Loucy (cell line): ENCODE measurements at regions not wholly inside any gene's neighbourhood (a gene's known extent, or its start where the extent isn't known, plus 50 kb on each side); places are given as distances from the start of the nearest gene placed in this dataset.

ENCODE experiments used
- H2AFZ ChIP-seq: fragments of 200-600 bp; sonication (generic); 2 replicates; pipeline ENCODE4 v1.6.0; 2016; ENCODE audit warnings: antibody characterized with exemption, mild to moderate bottlenecking, low read length, moderate library complexity
- H3F3A ChIP-seq: fragments of 200-600 bp; 2 replicates; pipeline ENCODE4 v1.6.0; 2016; ENCODE audit warnings: antibody characterized with exemption, low read depth, mild to moderate bottlenecking
- H3K27me3 ChIP-seq: fragments of 200-600 bp; sonication (generic); 2 replicates; pipeline ENCODE4 v1.6.1; 2014; ENCODE audit warnings: low read length, mild to moderate bottlenecking; ENCODE audit not compliant: insufficient read depth, poor library complexity, severe bottlenecking
- H3K36me3 ChIP-seq: fragments of 200-600 bp; sonication (generic); 2 replicates; pipeline ENCODE4 v1.6.1; 2016; ENCODE audit warnings: low read length; ENCODE audit not compliant: insufficient read depth
- H3K4me1 ChIP-seq: fragments of 200-600 bp; sonication (generic); 2 replicates; pipeline ENCODE4 v1.5.1; 2014; ENCODE audit warnings: low read length, mild to moderate bottlenecking; ENCODE audit not compliant: insufficient read depth, poor library complexity, severe bottlenecking
- H3K4me2 ChIP-seq: fragments of 200-600 bp; sonication (generic); 2 replicates; pipeline ENCODE4 v1.6.0; 2014; ENCODE audit warnings: antibody characterized with exemption, low read length, low read depth, mild to moderate bottlenecking; ENCODE audit not compliant: poor library complexity, severe bottlenecking
- H3K4me3 ChIP-seq: fragments of 200-600 bp; sonication (generic); 2 replicates; pipeline ENCODE4 v1.5.1; 2014; ENCODE audit warnings: low read length, mild to moderate bottlenecking, mixed read lengths; ENCODE audit not compliant: poor library complexity, severe bottlenecking
- H3K79me2 ChIP-seq: fragments of 200-600 bp; sonication (generic); 2 replicates; pipeline ENCODE4 v1.6.1; 2014; ENCODE audit warnings: low read length; ENCODE audit not compliant: insufficient read depth
- H3K9ac ChIP-seq: fragments of 200-600 bp; sonication (generic); 2 replicates; pipeline ENCODE4 v1.6.0; 2014; ENCODE audit warnings: mild to moderate bottlenecking, low read depth, low read length, moderate library complexity; ENCODE audit not compliant: poor library complexity, severe bottlenecking
- H3K9me2 ChIP-seq: fragments of 200-600 bp; sonication (generic); replicated peaks from 2 replicates; pipeline ENCODE4 v1.6.1; 2016; ENCODE audit warnings: low read depth, low read length, mixed read lengths
- H3K9me3 ChIP-seq: fragments of 200-600 bp; sonication (generic); 2 replicates; pipeline ENCODE4 v1.6.1; 2014; ENCODE audit warnings: mild to moderate bottlenecking, antibody characterized with exemption, low read length, low read depth; ENCODE audit not compliant: insufficient read depth
- H4K20me1 ChIP-seq: fragments of 200-600 bp; sonication (generic); 2 replicates; pipeline ENCODE4 v1.6.0; 2014; ENCODE audit warnings: antibody characterized with exemption, low read length, mild to moderate bottlenecking; ENCODE audit not compliant: insufficient read depth, poor library complexity, severe bottlenecking
- CTCF ChIP-seq: fragments of 200-600 bp; sonication (generic); conservative IDR thresholded peaks from 2 replicates; pipeline ENCODE4 v1.5.1; 2014; ENCODE audit warnings: mild to moderate bottlenecking, antibody characterized with exemption, low read length
- EZH2phosphoT487 ChIP-seq: fragments of 200-600 bp; IDR thresholded peaks from 2 replicates; pipeline ENCODE4 v1.6.1; 2018; ENCODE audit warnings: antibody characterized with exemption, mild to moderate bottlenecking, moderate library complexity, borderline replicate concordance

- no peaks in the 10 kb centered on the region for H4K20me1 ChIP-seq
- no peak for TF ChIP-seq EZH2phosphoT487
- no peak for TF ChIP-seq CTCF
- peak overlapping the region; percentile 79 for H3K4me2 ChIP-seq
- no peaks in the 10 kb centered on the region for H3K9me3 ChIP-seq
- H3K79me2 ChIP-seq: no peaks in the 10 kb centered on the region
- no peaks in the 10 kb centered on the region for H3K27me3 ChIP-seq
- H3K36me3 ChIP-seq: no peaks in the 10 kb centered on the region
- H3K9me2 ChIP-seq: no peaks in the 10 kb centered on the region
- peaks cover 2% of the 10 kb centered on the region; the same call in 1 of the 2 replicates for H3F3A ChIP-seq
- H3K4me1 ChIP-seq: peaks cover 39% of the 10 kb centered on the region
- H3K4me3 ChIP-seq: peak overlapping the region; percentile 75
- H3K9ac ChIP-seq: peak overlapping the region; percentile 74
- H2AFZ ChIP-seq: peak overlapping the region; percentile 56
These were observed 72.0 kb downstream of the IRF2BPL start for GRCh38 chr14:76956316-76957090.

GRCh38 chr14:76955575-76956315, 72.8 kb downstream of the IRF2BPL start:
- Histone ChIP-seq H2AFZ (peak overlapping the region; percentile 56), H3K4me3 (peak overlapping the region; percentile 75)

More at GRCh38 chr14:76955575-76956315, 72.8 kb downstream of the IRF2BPL start:
- TF ChIP-seq EZH2phosphoT487 (no peak), CTCF (no peak)
- Histone ChIP-seq H3K79me2 (no peaks in the 10 kb centered on the region), H3K4me1 (peaks cover 35% of the 10 kb centered on the region), H4K20me1 (no peaks in the 10 kb centered on the region), H3K9ac (peak overlapping the region; percentile 74), H3F3A (peaks cover 2% of the 10 kb centered on the region; the same call in 1 of the 2 replicates), H3K27me3 (no peaks in the 10 kb centered on the region), H3K36me3 (no peaks in the 10 kb centered on the region), H3K9me2 (no peaks in the 10 kb centered on the region), H3K4me2 (peak overlapping the region; percentile 79), H3K9me3 (no peaks in the 10 kb centered on the region)
